Smooth muscle cell (in vitro differentiated cells): ENCODE measurements at regions not wholly inside any gene's neighbourhood (a gene's known extent, or its start where the extent isn't known, plus 50 kb on each side); places are given as distances from the start of the nearest gene placed in this dataset.
"Not testable (repeated sequence)": the region's sequence is repeated elsewhere in the genome, so short reads cannot be mapped to it uniquely, and the experiment has no call there.

Experiments used
- DNase-seq: peaks from one replicate; lab custom pipeline; 2025; ENCODE audit not compliant: unreplicated experiment; lab: John Stamatoyannopoulos, UW
- H2AFZ ChIP-seq: fragments of 200-600 bp; sonication (generic); 2 replicates; pipeline ENCODE4 v1.6.0; 2016; ENCODE audit warnings: antibody characterized with exemption, low read depth, mild to moderate bottlenecking
- H3F3A ChIP-seq: fragments of 200-600 bp; sonication (generic); 2 replicates; pipeline ENCODE4 v1.6.0; 2017; ENCODE audit warnings: antibody characterized with exemption, low read depth
- H3K27ac ChIP-seq: fragments of 200-600 bp; sonication (generic); 2 replicates; pipeline ENCODE4 v1.5.1; 2016; ENCODE audit warnings: low read depth, mild to moderate bottlenecking
- H3K27me3 ChIP-seq: fragments of 200-600 bp; sonication (generic); 2 replicates; pipeline ENCODE4 v1.6.1; 2016; ENCODE audit warnings: low read depth, mild to moderate bottlenecking
- H3K36me3 ChIP-seq: fragments of 200-600 bp; sonication (generic); 2 replicates; pipeline ENCODE4 v1.5.1; 2016; ENCODE audit warnings: low read depth
- H3K4me1 ChIP-seq: fragments of 200-600 bp; sonication (generic); 2 replicates; pipeline ENCODE4 v1.5.1; 2016; ENCODE audit warnings: low read depth
- H3K4me2 ChIP-seq: fragments of 200-600 bp; sonication (generic); 2 replicates; pipeline ENCODE4 v1.6.0; 2016; ENCODE audit warnings: mild to moderate bottlenecking
- H3K4me3 ChIP-seq: fragments of 200-600 bp; sonication (generic); 2 replicates; pipeline ENCODE4 v1.5.1; 2016; ENCODE audit warnings: mild to moderate bottlenecking
- H3K79me2 ChIP-seq: fragments of 200-600 bp; sonication (generic); 2 replicates; pipeline ENCODE4 v1.6.0; 2016; ENCODE audit warnings: low read depth, mild to moderate bottlenecking
- H3K9ac ChIP-seq: fragments of 200-600 bp; sonication (generic); 2 replicates; pipeline ENCODE4 v1.6.0; 2016; ENCODE audit warnings: low read depth
- H3K9me3 ChIP-seq: fragments of 200-600 bp; sonication (generic); replicated peaks from 2 replicates; pipeline ENCODE4 v1.5.1; 2016; ENCODE audit warnings: low read depth
- H4K20me1 ChIP-seq: fragments of 200-600 bp; sonication (generic); 2 replicates; pipeline ENCODE4 v1.6.0; 2016; ENCODE audit warnings: low read depth
- CTCF ChIP-seq: fragments of 200-600 bp; sonication (generic); IDR thresholded peaks from 2 replicates; pipeline ENCODE4 v1.5.1; 2017; ENCODE audit warnings: borderline replicate concordance, mild to moderate bottlenecking, antibody characterized with exemption; ENCODE audit not compliant: insufficient read depth, poor library complexity, severe bottlenecking
- WGBS: methylation state at CpG from one replicate; pipeline ENCODE4 v1.1.7; 2016; ENCODE audit warnings: low lambda C conversion rate; 5-methylcytosine and 5-hydroxymethylcytosine counted together

- TF ChIP-seq CTCF, result no peak
- Histone ChIP-seq H3K9ac (no peak overlapping the region), H3K4me3 (no peak overlapping the region), H3K9me3 (no peaks in the 10 kb centered on the region), H3K79me2 (no peaks in the 10 kb centered on the region), H4K20me1 (no peaks in the 10 kb centered on the region), H3K4me2 (no peak overlapping the region), H3K4me1 (no peaks in the 10 kb centered on the region), H3K36me3 (no peaks in the 10 kb centered on the region), H2AFZ (no peak overlapping the region), H3K27me3 (no peaks in the 10 kb centered on the region), H3F3A (no peaks in the 10 kb centered on the region), H3K27ac (no peak overlapping the region)
- DNase-seq, result no peak
Measured at GRCh38 chr2:195092341-195092740, 564.7 kb upstream of the SLC39A10 start.

- H3K27me3 ChIP-seq, H3K79me2 ChIP-seq, H3K9ac ChIP-seq, H4K20me1 ChIP-seq, H3F3A ChIP-seq, H3K9me3 ChIP-seq, DNase-seq, H3K27ac ChIP-seq, H2AFZ ChIP-seq, H3K4me3 ChIP-seq, H3K36me3 ChIP-seq, H3K4me2 ChIP-seq, H3K4me1 ChIP-seq: not testable (repeated sequence)
- WGBS, result 23% methylated on average over 10 of the region's 13 CpGs
Measured at GRCh38 chr2:195072806-195073205, 584.2 kb upstream of the SLC39A10 start.

- Histone ChIP-seq H3K9me3 (no peaks in the 10 kb centered on the region), H3K79me2 (no peaks in the 10 kb centered on the region), H3K9ac (no peak overlapping the region), H3F3A (no peaks in the 10 kb centered on the region), H3K27me3 (no peaks in the 10 kb centered on the region), H4K20me1 (no peaks in the 10 kb centered on the region), H3K4me1 (no peaks in the 10 kb centered on the region), H3K36me3 (no peaks in the 10 kb centered on the region), H3K27ac (no peak overlapping the region), H2AFZ (no peak overlapping the region), H3K4me3 (no peak overlapping the region), H3K4me2 (no peak overlapping the region)
- TF ChIP-seq CTCF, result no peak
- DNase-seq, result no peak
- 68% methylated on average over 2 of the region's 2 CpGs for WGBS
Measured at GRCh38 chr2:195057001-195057400, 600.0 kb upstream of the SLC39A10 start.

GRCh38 chr2:195055996-195056395 is 601.0 kb upstream of the SLC39A10 start:
- Histone ChIP-seq H2AFZ (no peak overlapping the region), H3K4me2 (no peak overlapping the region), H3F3A (no peaks in the 10 kb centered on the region), H3K9ac (no peak overlapping the region), H3K9me3 (no peaks in the 10 kb centered on the region), H3K27ac (no peak overlapping the region), H4K20me1 (no peaks in the 10 kb centered on the region), H3K79me2 (no peaks in the 10 kb centered on the region), H3K36me3 (no peaks in the 10 kb centered on the region), H3K27me3 (no peaks in the 10 kb centered on the region), H3K4me3 (no peak overlapping the region), H3K4me1 (no peaks in the 10 kb centered on the region)
- DNase-seq, result no peak
- TF ChIP-seq CTCF, result no peak
- WGBS, result 91% methylated on average over 2 of the region's 2 CpGs
